ENCODE measurements at regions not wholly inside any gene's neighbourhood (a gene's known extent, or its start where the extent isn't known, plus 50 kb on each side); places are given as distances from the start of the nearest gene placed in this dataset.

GRCh38 chr11:106467501-106467900, 390.0 kb downstream of the AASDHPPT start:
- H3K27me3 ChIP-seq, result no peaks in the 10 kb centered on the region
- no peaks in the 10 kb centered on the region for H3K36me3 ChIP-seq
- TF ChIP-seq, protein P1, sequence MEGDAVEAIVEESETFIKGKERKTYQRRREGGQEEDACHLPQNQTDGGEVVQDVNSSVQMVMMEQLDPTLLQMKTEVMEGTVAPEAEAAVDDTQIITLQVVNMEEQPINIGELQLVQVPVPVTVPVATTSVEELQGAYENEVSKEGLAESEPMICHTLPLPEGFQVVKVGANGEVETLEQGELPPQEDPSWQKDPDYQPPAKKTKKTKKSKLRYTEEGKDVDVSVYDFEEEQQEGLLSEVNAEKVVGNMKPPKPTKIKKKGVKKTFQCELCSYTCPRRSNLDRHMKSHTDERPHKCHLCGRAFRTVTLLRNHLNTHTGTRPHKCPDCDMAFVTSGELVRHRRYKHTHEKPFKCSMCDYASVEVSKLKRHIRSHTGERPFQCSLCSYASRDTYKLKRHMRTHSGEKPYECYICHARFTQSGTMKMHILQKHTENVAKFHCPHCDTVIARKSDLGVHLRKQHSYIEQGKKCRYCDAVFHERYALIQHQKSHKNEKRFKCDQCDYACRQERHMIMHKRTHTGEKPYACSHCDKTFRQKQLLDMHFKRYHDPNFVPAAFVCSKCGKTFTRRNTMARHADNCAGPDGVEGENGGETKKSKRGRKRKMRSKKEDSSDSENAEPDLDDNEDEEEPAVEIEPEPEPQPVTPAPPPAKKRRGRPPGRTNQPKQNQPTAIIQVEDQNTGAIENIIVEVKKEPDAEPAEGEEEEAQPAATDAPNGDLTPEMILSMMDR (IDR thresholded peaks at IDR 0.05), result no peak
- TF ChIP-seq POLR2A (IDR thresholded peaks at IDR 0.05), result no peak
- peaks cover 0 to 22% (median 0%) of the 10 kb centered on the region in 4 donors for H3K4me1 ChIP-seq
- H3K4me3 ChIP-seq, result no peak overlapping the region
- no peaks in the 10 kb centered on the region for H3K9me3 ChIP-seq
- no peak for DNase-seq
- H3K27ac ChIP-seq, result no peak overlapping the region

GRCh38 chr11:106468086-106468485, 390.6 kb downstream of the AASDHPPT start:
- H3K9me3 ChIP-seq, result no peaks in the 10 kb centered on the region

GRCh38 chr11:106468531-106468930, 391.1 kb downstream of the AASDHPPT start:
- H3K9me3 ChIP-seq, result no peaks in the 10 kb centered on the region
- no peak overlapping the region for H3K27ac ChIP-seq
- no peaks in the 10 kb centered on the region for H3K27me3 ChIP-seq
- TF ChIP-seq, protein P1 (IDR thresholded peaks at IDR 0.05), result no peak
- no peak for TF ChIP-seq POLR2A (IDR thresholded peaks at IDR 0.05)
- H3K4me1 ChIP-seq, result peaks cover 0 to 20% (median 0%) of the 10 kb centered on the region in 4 donors
- no peaks in the 10 kb centered on the region for H3K36me3 ChIP-seq
- H3K4me3 ChIP-seq, result no peak overlapping the region
- DNase-seq, result no peak

More at GRCh38 chr11:106468086-106468485, 390.6 kb downstream of the AASDHPPT start:
- Histone ChIP-seq H3K36me3 (no peaks in the 10 kb centered on the region), H3K27ac (no peak overlapping the region), H3K4me1 (peaks cover 0 to 20% (median 0%) of the 10 kb centered on the region in 4 donors), H3K4me3 (no peak overlapping the region), H3K27me3 (no peaks in the 10 kb centered on the region)
- no peak for DNase-seq
- TF ChIP-seq, protein P1 (IDR thresholded peaks at IDR 0.05), result no peak
- TF ChIP-seq POLR2A (IDR thresholded peaks at IDR 0.05), result no peak

- no peaks in the 10 kb centered on the region for H3K36me3 ChIP-seq
- H3K4me1 ChIP-seq, result peaks cover 0 to 20% (median 0%) of the 10 kb centered on the region in 4 donors
- H3K27me3 ChIP-seq, result no peaks in the 10 kb centered on the region
- H3K4me3 ChIP-seq, result no peak overlapping the region
- no peaks in the 10 kb centered on the region for H3K9me3 ChIP-seq
- H3K27ac ChIP-seq, result no peak overlapping the region
- DNase-seq, result no peak
- TF ChIP-seq, protein P1 (IDR thresholded peaks at IDR 0.05), result no peak
- no peak for TF ChIP-seq POLR2A (IDR thresholded peaks at IDR 0.05)
Observed at GRCh38 chr11:106470230-106470629, 392.8 kb downstream of the AASDHPPT start.

DNA sequence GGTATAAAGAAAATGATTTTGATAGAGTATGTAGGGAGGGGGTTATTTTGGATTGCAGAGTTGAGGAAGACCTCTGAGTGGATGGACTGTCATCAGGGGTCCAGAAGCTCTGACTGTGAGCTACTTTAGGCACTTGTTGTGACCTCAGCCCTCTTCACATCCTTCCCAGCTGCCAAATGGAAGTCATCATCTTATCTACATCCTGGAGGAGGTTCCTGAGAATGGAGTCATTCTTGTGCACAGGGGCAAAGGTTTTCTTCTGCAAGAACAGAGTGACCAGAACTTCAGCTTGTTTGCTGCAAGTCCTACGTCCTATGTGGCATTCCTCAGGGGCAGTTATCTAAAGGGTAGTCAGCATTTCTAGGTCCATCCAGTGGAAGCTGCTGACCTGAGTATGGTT, 393.8 kb downstream of the AASDHPPT start:
- H3K36me3 ChIP-seq, result no peaks in the 10 kb centered on the region
- H3K4me3 ChIP-seq, result no peak overlapping the region
- no peaks in the 10 kb centered on the region for H3K27me3 ChIP-seq
- TF ChIP-seq POLR2A (IDR thresholded peaks at IDR 0.05), result no peak
- TF ChIP-seq, protein P1 (IDR thresholded peaks at IDR 0.05), result no peak
- H3K27ac ChIP-seq, result no peak overlapping the region
- no peaks in the 10 kb centered on the region for H3K9me3 ChIP-seq
- no peak for DNase-seq
- H3K4me1 ChIP-seq, result peaks cover 0 to 16% (median 0%) of the 10 kb centered on the region in 4 donors
